GM12801 (cell line): ENCODE measurements at regions not wholly inside any gene's neighbourhood (a gene's known extent, or its start where the extent isn't known, plus 50 kb on each side); places are given as distances from the start of the nearest gene placed in this dataset.

ENCODE experiments used
- TF ChIP-seq, protein P1 (sequence below): IDR thresholded peaks from one replicate; pipeline ENCODE4 v1.5.1; 2011; ENCODE audit warnings: control low read depth; ENCODE audit not compliant: insufficient read length; ENCODE audit errors: extremely low read depth

DNA sequence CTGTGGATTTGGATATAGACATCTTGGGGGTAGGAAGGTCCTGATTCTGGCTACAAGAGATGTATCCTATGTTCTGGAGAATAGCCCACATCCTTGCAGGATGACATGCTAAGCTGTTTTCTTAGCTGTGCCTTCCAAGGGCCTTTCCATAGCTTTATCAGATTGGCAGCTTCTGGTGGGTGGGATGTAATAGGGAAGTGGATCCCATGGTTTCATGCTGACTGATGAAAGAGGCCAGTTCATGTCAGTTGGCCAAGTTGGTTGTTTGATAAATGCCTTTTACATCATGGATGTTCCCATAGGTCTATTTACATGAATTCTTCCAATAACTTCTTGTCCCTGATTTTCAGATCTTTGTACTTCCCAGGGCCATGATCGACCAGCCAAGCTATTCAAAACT, 169.1 kb upstream of the RMST start:
- TF ChIP-seq, protein P1, sequence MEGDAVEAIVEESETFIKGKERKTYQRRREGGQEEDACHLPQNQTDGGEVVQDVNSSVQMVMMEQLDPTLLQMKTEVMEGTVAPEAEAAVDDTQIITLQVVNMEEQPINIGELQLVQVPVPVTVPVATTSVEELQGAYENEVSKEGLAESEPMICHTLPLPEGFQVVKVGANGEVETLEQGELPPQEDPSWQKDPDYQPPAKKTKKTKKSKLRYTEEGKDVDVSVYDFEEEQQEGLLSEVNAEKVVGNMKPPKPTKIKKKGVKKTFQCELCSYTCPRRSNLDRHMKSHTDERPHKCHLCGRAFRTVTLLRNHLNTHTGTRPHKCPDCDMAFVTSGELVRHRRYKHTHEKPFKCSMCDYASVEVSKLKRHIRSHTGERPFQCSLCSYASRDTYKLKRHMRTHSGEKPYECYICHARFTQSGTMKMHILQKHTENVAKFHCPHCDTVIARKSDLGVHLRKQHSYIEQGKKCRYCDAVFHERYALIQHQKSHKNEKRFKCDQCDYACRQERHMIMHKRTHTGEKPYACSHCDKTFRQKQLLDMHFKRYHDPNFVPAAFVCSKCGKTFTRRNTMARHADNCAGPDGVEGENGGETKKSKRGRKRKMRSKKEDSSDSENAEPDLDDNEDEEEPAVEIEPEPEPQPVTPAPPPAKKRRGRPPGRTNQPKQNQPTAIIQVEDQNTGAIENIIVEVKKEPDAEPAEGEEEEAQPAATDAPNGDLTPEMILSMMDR = no peak

DNA sequence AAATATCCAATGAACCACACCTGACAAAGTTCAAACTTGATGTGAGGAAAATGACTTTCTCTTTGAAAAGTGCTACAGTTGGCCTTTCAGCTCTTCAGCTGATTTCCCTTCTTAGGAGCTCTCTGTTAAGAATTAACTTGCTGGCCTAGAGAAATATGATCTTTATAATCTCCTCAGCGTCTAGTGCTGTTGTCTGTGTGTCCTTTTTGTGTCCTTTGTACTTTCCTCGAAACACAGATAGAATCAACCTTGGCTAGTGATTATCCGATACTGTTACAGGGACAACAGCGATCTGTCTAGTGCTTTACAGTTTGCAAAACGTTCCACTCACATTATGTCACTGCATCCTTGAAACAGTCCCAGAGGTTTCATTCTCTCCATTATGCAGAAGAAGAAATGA, 162.8 kb upstream of the RMST start:
- TF ChIP-seq, protein P1 = no peak

DNA sequence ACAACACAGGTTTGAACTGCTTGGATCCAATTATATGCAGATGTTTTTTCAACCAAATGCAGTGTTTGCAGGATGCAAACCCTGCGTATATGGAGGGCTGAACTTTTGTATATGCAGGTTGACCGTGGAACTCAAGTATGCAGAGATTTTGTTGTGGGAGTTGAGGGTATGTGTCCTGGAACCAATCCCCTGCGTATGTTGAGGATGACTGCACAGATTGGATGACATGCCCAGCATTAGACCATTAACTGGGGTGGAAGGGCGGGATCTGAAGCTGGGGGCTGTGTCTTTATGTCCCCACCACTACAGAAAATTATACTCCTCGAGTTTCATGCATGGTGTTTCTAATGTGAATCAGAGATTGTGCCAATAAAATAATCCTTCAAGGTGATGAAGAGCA, 162.2 kb upstream of the RMST start:
- TF ChIP-seq, protein P1 = no peak

DNA sequence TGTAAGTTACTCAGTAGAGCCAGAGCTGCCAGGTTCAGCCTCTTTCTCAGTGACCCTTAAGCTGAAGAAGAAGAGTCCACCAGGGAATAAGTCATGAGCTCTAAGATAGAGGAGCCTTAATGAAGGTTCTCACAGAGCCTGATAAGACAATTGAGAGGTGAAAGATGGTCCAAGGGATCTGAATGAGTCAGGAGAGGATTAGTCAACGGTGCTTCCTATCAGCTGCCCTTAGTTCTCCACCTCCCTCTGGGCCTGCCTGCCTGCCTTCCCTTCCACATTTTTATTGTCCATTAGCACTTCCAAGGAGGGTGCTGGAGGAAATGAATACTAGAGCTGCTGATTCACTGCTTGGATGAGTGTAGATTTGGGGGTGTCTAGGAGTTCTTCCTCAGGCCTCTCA, 161.7 kb upstream of the RMST start:
- TF ChIP-seq, protein P1 = no peak

DNA sequence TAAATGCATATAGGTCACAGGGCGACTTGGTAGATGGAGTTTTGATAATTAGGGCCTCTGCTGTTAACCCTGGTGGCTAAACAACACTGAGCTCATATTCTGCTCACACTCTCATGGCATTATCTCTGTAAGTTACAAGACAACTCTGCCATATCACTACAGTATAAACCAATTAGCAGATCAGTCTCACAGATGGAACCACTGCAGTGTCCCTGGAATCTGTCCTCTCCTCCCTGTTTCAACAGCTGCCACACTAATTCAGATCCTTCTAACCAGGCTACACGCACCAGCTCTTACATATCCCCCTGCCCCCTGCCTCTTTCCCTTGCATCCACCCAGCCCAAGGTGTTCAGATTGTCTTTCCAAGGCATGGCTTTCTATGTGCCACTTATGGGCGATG, 161.0 kb upstream of the RMST start:
- TF ChIP-seq, protein P1 = no peak

DNA sequence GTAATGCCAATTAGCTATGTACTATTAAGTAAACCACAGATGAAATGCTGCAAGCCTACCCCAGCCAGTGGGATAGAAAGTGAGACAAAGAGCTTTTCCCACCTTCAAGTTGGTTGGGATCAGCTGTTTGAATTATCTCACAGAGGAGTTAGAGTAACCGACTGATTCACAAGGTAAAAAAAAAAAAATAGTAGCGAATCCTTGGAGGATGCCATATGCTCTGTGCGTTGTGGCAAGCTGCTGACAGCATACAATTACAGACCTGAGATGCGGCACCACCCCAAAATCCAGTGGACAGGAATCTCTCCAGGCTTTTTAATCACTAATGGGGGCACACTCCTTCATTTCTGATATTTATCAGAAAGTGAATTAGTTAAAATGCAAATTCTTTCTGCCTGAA, 157.0 kb upstream of the RMST start:
- TF ChIP-seq, protein P1 = no peak

DNA sequence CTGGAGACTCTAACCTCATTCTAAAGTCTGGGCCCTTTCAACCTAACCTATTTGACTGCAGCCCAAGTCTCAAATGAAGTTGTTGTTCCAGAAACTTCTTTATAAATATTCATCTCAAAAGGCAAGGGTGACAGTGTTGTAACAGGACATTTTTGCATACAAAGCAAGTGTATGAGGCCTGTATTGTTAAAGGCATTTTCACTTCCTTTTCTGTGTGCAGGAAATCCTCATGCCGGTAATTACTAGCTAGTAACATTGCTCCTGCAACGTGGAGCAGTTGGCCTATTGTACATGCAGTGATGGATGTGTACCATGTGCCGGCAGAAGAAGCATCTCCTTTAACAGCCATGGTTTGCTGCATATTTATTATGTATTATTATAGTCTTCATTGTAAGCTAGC, 156.5 kb upstream of the RMST start:
- TF ChIP-seq, protein P1 = no peak

DNA sequence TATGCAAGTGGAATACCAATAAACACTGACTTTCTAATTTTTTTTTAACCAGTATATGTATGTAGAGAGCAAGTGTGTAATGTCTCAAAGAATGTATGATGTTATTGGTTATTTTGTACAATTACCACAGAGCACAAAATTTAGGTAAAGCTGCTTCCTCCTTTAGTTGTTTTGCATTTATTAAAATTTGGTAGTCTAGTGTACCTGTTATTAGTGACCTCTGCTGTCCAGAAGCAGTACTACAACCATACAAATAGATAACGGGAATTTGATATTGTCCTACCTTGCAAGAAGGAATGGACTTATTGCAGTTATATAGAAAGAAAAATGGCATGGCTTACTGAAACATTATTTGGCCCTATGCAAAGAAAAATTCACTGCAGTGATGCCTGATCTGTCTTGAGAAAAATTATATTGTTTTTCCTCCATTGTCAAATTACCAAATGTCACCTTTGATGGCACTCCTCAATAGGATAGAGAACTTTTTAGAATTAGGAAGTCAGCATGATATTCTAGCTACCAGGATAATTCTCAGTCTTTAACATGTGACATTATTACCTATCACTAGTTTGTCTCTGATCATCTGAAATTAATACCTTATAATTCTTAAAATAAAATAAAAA, 153.9 kb upstream of the RMST start:
- TF ChIP-seq, protein P1 = no peak
